Eye (tissue), 1 donor: ENCODE measurements at regions not wholly inside any gene's neighbourhood (a gene's known extent, or its start where the extent isn't known, plus 50 kb on each side); places are given as distances from the start of the nearest gene placed in this dataset.

Experiments
- DNase-seq: peaks from one replicate; pipeline ENCODE4 v3.0.0-alpha.2; 2015

DNA sequence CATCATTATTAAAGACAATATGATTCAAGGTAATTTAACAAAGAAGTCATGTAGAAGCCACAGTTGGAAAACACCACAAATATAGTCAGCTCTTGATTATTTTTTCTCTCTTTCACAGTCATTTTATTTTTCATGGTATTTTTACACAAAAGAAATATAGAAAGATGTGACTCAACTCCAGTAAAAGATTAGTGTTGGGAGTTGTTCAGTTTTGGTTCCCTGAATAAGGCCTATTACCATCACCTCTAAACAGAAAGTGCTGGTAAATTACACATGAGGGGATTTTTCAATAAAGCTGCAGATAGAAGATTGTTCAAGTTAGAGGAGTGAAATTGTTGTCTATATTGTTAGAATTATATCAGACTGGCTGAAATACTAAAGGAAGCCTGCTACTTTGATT, 107.0 kb downstream of the DDIT4L start:
- DNase-seq = no peak

DNA sequence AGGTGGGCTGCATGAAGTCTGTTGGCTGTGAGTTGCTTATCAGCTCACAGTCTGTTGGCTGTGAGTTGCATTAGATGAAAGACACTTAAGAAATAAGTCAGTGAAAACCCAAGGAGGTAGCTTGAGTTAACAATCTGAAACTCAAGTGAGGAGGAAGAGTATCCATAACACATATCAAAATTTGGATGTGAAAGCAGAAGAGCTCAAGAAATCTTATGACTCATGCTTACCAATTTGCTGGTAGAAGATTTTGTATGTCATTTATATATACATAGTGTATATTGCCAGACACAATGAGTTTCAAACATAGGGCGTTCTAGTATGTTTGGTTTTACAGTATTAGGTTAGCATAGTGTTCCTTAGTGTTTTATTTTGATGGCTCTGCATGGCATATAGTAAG, 107.4 kb downstream of the DDIT4L start:
- no peak for DNase-seq

DNA sequence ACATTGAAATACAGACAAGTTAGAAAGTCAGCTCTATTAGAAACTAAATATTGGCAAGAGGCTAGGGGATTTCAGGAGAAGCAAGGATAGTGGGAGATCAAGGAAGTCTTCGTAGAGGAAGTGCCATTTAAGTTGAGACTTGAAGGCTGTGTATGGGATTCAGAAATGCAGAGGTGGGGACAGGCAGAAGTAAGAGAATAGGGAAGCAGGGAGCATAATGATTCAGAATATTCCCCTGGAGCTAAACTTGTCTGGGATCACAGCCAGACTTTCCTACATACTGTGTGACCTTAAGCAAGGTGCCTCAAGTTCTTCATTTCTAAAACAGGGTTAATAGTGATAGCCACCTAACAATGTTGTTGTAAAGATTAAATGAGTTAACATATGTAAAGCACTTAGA, 108.8 kb downstream of the DDIT4L start:
- DNase-seq = no peak

DNA sequence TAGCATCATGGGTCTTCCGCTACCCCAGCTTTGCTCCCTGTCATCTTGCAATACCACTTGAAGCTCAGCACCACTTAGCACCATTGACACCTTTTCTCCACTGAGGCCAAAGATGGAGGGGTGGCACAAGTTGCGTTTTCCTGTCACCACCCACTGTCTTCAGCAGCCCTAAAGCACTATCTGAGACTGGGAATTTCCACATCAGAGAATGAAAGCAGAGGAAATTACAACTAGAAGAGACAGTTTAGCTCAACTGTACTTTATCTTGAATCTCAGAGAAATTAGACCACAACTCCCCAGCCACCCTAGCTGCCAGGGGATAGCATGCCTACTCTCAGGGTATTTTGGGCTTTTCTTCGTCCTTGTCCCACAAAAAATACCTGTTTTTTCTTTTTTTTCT, 111.0 kb downstream of the DDIT4L start:
- no peak for DNase-seq

DNA sequence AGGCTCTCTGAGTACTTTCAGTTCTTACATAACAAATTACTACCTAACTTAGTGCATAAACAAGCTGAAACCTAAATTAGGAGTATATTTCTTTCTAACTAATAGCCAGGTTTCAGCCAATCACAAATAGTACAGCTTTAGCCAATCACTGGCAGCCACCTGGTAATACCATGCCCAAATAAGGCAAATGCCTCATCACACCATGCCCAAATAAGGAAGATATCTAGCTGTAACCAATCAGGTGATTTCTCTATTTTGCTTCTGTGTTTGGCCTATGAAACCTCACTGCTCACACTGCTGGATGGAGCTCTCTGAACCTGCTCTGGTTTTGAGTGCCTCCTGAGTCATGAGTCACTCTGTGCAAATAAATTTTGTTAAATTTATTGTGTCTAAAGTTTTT, 113.5 kb downstream of the DDIT4L start:
- no peak for DNase-seq

DNA sequence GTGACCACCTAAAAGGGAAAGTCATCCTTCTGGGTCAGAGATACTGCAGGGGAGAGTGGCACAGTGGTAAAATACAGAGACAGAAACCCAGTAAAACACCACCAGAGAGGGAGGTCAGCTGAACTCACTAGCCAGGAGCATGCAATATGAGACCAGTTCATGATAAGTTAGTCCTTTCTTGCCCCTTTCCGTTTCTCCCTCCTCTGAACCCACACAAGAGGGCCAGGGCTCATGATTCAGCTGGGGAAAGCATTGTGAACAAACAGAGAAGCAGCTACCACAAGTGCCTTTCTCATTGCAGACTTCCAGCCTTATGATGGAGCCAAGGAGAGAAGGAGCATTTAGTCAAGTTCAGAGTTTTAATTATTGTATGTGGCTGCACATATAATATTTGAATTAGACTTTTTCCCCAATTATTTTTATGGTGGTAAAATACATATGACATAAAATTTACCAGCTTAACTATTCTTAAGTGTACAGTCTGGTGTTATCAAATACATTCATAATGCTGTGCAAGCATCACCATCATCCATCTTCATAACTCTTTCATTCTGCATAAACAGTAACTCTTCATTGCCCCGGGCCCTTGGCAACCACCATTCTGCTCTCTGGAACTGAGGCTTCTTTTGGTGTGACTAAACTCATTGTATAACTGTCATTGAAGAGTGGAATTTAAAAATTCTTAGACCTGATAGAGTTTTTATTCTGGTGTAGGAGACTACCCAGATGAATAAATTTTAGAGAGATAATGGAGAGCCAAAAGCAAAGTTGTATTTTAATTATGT, 114.6 kb downstream of the DDIT4L start:
- no peak for DNase-seq

DNA sequence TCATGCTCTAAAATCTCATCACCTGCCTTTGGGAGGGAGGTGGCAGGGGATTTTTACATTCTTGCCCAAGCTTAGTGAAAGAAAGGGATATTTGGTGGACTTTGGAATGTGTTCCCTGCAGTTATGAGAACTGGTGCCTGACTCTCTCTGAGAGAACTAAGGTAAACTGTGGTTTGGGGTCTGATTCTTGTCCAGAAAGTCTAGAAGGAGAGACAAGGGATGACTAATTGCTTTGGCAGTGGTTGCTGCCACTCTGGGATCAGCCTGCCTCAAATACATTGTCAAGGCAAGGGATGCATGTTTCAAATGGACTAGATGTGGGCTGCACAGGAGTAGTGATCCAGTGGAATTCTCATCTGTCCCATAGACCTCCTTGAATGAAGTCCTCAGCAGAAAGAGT, 115.2 kb downstream of the DDIT4L start:
- no peak for DNase-seq

DNA sequence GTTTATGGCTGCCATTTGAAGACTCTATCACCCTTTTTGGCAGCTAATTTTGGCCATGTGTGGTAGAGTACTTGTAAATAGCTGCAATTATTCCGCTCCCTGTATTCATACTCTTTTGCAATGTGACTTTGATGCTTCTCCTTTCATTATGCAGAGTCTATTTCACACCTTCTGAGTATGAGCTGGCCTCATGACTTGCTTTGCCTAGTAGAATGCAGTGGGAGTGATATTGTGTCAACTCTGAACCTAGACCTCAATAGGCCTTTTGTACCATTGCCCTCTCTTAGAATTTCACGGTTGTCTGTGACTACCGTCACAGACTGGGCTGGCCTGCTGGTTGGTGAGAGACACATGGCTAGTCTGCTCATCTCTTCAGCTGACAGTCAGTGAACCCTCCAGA, 118.8 kb downstream of the DDIT4L start:
- DNase-seq = no peak

DNA sequence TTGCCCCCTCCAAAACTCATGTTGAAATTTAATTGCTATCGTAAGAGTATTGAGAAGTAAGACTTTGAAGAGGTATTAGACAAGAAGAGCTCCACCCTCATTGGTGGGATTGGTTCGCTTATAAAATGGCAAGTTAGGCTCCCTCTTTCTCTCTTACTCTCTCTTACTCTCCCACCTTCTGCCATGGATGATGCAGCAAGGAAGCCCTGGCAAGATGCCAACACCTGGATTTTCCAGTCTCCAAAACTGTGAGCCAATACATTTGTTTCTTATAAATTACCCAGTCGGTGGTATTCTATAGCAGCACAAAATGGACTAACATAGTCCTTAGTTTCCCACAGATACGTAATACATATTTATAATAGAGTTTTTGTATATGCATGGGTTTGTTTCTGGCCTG, 119.4 kb downstream of the DDIT4L start:
- no peak for DNase-seq

DNA sequence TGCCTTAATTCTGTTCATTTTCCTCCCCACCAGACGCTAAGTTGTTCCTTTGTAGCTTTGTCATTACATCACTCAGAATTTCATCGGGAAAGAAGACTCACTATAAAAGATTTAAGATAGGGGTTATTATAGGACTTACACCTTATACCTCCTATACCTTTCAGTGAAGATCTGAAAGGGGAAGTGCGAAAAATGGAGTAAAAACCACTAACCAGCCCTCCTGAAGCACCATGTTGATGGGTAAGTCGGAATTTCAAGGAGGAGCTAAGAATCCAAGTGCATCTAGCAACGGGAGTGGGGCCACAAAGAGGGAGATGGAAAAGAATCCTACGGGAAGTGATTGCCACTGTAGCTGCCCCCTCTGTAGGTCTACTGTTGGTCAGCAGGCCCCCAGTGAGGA, 119.1 kb upstream of the H2AZ1 start:
- no peak for DNase-seq

DNA sequence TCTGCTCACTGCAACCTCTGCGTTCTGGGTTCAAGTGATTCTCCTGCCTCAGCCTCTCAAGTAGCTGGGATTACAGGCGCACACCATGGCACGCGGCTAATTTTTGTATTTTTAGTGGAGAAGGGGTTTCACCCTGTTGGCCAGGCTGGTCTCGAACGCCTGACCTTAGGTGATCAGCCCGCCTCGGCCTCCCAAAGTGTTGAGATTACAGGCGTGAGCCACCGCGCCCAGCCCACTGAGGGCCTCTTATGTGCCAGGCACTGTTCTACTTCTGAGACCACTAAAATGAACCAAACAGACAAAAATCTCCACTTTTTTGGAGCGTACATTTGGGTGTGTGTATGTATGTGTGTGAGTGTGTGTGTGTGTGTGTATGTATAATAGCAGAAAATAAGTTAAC, 117.2 kb upstream of the H2AZ1 start:
- DNase-seq = no peak

DNA sequence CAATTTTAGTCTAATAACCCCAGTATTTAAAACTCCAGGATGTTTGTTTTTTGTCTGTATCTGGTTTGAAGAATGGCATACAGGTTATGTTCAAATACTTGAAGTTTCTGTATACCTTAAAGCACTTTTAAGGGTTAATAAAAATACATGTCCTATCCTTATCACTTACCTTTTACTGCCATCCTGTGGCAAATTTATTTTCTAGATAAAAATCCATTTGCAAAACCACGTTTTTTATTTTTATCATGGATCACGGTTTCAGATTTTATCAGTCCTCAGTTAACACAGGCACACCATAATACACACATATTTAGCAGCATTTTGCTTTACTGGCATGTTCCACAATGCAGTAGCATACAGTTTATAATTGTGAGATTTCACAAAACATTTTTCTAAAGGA, 113.3 kb upstream of the H2AZ1 start:
- DNase-seq = no peak

DNA sequence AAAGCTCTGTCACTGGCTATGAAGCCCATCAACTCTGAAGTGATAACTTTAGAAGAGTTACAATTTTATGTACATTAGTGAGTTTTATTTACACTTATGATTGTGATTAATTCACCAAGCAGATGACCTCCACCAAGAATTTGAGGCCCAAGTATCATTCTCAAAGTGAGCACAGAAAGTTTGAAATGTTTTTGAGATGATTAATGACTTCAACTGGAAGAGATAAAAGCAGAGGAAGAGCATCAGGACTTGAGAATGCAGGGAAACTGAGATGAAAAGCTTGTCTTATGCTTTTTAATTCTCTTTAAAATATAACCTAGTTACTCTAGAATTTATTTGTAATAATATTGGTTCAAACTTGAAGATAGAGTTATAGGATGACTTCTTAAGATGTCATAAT, 112.8 kb upstream of the H2AZ1 start:
- DNase-seq = no peak

DNA sequence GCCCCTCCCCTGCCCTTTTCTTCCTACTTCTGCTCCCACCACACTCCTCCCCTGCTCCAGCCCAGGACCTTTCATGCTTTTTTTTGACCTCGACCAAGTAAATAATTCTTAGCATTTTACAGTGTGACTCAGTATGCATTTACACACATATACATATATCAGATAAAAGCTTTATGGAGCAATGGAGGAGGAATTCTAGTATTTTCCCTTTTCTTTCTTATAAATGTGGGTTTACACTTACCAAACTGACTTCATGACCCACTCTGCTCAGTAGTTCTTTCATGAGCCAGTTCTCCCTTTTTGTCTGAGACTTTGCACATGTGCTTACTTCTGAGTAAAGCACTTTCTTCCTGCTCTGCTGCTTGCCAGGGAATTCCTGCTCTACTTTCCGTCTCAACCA, 111.8 kb upstream of the H2AZ1 start:
- DNase-seq = no peak

DNA sequence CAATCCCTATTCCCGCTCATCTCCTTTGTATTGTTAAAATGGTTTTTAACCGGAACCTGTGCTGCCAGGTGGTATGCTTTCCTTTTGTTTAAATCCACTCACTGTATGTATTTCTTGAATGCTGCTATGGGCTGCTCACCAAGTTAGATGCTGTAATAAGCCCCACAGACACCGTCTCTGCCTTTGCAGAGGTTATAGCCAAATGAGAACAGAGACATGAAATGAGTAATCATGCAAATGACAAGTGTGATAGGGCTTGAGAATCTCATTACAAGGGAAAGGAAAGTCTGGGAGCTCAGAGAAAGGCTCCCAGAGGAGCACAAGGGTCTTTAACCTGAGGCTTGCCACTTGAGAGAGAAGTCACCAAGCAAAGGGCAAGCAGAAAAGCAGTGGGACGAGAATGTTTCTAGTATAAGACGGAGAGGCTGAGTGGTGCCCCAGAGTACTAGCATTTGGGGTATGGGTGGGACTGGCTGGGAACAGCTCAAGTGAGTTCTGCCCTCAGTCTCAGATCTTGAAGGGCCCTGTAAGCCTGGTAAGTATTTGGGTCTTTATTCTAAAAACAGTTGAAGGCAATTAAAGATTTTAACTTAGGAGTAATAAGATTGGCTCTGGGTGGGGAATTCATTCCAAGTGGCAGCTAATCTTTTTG, 110.8 kb upstream of the H2AZ1 start:
- no peak for DNase-seq

DNA sequence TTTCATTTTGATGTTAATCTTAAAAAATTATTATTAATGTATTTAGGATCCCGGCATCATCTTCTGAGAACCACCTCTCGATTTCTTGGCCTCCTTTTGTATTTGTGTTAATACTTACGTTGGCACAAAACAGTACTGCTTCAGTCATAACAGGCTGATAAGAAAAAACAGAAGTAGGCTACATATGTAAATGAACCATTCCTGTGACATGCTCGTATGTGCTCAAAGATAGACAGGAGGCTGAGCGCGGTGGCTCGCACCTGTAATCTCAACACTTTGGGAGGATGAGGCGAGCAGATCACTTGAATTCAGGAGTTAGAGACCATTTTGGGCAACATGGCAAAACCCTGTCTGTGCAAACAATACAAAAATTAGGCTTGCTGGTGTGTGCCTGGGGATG, 109.4 kb upstream of the H2AZ1 start:
- no peak for DNase-seq

DNA sequence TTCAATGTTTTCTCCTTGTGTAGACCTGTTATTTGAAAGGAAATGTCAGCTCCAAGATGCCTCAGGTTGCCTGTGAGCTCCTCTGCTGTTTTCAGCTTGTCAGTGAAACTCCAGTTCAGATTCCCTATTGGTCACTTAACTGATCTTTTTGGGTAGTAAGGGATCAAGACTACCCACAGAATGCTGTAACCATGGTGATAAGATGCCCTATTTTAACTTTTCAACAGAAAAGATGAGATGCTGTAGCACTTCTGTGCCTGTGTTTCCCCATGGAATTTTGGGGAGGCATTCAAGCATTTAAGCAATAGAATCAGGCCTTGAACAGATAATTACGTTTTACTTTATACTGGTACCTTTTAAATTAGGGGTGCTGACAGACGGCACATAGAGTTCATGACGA, 106.6 kb upstream of the H2AZ1 start:
- DNase-seq = no peak

DNA sequence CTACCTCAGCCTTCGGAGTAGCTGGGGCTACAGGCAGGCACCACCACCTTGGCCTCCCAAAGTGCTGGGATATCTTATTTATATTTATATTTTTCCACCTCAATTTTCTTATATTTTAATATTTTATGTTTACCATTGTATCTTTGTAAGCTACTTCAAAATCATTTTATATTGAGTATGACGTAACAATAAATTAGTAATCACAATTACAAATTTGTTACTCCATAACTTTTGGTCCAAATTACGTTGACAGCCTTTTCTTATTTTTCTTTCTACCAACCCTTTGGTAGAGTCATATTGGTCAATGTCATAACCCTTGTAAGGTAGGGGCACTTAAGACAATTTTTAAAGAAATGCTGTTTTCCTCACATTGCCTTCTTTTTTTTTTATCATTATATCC, 104.0 kb upstream of the H2AZ1 start:
- DNase-seq = no peak

DNA sequence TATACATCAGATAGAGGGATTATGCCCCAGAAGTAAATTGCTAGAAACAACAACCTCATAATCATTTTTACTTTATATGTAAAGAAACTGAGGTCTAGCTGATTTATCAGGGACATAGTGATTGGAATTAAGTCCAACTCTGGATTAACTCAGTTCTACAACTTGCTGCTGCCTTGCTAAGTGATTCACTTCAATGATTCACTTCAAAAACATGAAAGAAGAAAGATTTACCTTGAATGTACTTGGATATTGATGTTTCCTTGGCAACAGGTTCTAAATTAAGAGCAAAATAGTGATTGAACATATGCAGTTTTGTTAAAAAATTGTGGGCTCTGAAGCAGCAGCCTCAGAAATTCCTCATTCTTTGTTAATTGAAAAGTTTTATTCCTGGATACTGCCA, 99.8 kb upstream of the H2AZ1 start:
- no peak for DNase-seq

DNA sequence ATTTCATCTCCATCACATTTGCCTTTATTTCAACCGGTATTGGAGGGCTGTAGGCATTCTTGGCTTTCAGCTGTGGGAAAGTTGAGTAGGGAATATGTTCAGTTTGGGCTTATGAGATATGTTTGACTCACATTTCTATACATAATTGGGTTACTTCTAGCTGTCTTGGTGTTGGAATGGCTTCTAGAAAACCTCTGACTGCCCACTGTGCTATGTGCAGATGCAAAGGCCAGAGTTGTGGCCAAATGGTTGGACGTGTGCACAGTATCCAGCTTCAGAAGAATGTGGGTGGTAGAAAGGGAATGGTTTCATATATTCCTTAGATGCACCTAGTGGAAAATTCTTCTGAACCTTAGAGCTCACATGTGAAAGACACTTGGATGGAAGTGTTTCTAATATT, 92.6 kb upstream of the H2AZ1 start:
- no peak for DNase-seq

DNA sequence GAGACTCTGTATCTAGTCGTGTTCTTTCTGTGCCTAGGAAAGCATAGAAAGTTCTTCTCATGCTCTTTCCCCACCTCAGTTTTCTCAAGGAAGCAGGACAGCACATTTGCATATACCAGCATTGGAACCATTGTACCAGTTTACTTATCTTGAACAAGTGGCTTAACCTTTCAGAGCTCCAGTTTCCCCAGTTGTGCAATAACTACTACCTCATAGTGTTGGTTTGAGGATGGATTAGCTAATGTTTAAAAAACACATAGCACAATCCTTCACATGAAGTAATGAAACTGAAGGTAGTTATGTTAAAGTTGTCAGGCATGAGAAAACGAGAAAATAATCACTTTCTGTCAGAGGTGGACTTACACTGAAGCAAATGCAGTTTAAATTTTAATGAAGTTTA, 92.2 kb upstream of the H2AZ1 start:
- DNase-seq = no peak

DNA sequence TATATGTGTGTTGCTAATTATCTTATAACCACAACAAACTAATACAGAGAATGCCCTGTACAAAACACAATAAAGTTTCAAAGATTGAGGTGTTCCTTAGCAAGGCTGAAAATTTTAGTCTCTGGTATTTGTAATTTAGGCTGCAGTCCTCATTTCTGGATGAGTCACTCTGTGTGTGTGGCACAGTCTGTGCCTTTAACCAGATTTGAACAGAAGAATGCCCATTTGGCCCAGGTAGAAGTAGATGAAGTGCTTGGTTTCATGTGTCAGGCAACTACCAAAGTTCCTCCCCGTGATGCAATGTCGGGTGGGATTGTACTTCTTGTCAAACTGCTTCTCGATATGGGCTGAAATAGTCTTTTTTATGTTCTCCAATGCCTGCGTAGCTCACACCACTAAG, 91.6 kb upstream of the H2AZ1 start:
- no peak for DNase-seq

DNA sequence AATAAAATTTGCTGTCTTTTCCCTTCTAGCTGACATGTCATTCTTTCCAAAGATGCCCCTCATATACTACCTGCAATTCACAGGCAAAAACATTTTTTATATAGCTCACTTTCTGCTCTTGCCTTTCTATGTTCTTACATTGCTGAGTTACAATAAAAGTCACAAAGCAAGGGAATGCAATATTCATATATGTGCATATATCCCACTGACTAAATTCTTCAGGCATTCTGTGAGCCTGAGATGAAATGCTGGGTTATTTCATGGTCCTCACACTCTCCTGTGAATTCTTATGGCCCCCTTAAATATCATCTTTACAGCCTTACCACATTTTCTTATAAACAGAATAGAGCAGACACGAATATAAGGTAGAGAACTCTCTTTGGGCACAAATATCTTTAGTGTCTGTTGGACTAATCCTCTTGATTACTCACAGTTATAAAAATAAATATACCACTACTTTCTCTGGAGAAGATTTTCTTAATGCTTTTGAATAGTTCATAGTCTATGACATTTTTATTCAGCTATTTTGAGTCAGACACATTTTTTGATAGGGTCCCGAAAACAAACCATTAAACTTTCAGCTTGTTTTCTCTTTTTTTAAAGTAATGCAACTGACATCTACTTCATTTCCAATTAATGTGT, 84.1 kb upstream of the H2AZ1 start:
- DNase-seq = no peak

DNA sequence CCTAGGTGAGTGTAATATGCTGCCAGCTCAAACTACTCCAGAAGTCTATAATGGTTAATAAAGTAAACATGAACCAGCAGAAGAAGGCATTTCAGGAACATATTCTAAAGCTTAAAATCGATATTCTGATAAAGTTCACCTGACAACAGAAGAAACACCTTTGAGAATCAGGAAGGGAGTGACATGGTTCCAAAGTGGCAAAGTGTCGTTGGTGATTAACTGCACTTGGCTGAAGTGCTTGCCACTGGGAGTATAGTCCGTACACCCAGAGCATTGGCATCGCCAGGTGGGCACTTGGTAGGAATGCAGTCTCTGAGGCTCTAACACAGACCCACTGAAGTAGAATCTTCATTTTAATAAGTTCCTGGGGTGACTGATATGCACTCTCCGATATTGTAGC, 76.0 kb upstream of the H2AZ1 start:
- no peak for DNase-seq

DNA sequence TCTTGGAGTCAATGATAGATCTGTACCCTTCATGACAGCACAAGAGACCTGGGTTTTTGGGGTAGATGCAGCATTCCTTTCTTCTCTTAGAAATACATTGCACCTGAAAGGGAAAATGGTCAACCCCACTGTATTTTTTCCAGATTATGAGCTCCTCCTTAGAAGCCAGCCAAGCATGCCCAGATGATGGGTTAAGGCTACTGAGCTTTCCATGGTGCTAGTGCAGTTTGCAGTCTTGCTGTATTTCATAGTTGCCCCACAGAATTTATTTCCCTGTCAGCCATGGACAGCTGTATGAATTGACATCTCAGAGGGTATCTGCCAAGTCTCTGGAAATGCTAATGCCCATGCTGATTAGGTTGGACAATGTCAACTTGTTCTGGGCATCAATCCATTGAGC, 73.7 kb upstream of the H2AZ1 start:
- DNase-seq = no peak
